Stimulated activated naive CD8-positive, alpha-beta T cell treated with anti-CD3 and anti-CD28 coated beads, Interleukin-15, Interleukin-2, amounts not matched to agents 100 ng/mL and 50 ng/mL, for 24 hours (primary cell): ENCODE measurements at regions not wholly inside any gene's neighbourhood (a gene's known extent, or its start where the extent isn't known, plus 50 kb on each side); places are given as distances from the start of the nearest gene placed in this dataset.

Experiments used
- H3K27ac Mint-ChIP-seq: one replicate; pipeline ENCODE4 v1.8.0; 2021; ENCODE audit warnings: mild to moderate bottlenecking, mixed read lengths
- H3K27me3 Mint-ChIP-seq: one replicate; pipeline ENCODE4 v1.8.0; 2021; ENCODE audit warnings: mixed read lengths
- H3K36me3 Mint-ChIP-seq: one replicate; pipeline ENCODE4 v1.8.0; 2021; ENCODE audit warnings: low read depth, mixed read lengths
- H3K4me1 Mint-ChIP-seq: one replicate; pipeline ENCODE4 v1.8.0; 2021; ENCODE audit warnings: low read depth, mixed read lengths
- H3K4me3 Mint-ChIP-seq: one replicate; pipeline ENCODE4 v1.8.0; 2021; ENCODE audit warnings: mild to moderate bottlenecking, mixed read lengths
- H3K9me3 Mint-ChIP-seq: one replicate; pipeline ENCODE4 v1.8.0; 2021; ENCODE audit warnings: mixed read lengths

DNA sequence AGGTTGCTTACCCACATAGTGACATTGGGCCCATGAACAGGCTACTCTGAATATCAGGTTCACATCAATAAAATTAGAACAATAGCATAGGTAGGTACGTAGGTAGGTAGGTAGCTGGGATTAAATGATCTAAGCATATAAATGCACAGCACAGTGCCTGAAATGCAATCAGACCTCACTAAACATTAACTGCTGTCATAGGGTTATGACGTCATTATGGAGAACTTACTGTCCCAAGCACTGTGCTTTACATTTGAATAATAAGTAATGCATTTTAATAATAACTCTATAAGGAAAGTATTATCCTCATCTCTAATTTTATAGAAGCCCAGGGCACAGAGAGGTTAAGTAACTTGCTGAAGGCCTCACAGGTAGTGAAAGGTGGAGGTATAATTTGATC is 112.5 kb downstream of the RPS24 start:
- no peaks in the 10 kb centered on the region for H3K9me3 Mint-ChIP-seq
- H3K4me3 Mint-ChIP-seq = no peak overlapping the region
- no peaks in the 10 kb centered on the region for H3K4me1 Mint-ChIP-seq
- H3K27me3 Mint-ChIP-seq = peaks cover 5% of the 10 kb centered on the region
- H3K27ac Mint-ChIP-seq = no peak overlapping the region
- no peaks in the 10 kb centered on the region for H3K36me3 Mint-ChIP-seq

DNA sequence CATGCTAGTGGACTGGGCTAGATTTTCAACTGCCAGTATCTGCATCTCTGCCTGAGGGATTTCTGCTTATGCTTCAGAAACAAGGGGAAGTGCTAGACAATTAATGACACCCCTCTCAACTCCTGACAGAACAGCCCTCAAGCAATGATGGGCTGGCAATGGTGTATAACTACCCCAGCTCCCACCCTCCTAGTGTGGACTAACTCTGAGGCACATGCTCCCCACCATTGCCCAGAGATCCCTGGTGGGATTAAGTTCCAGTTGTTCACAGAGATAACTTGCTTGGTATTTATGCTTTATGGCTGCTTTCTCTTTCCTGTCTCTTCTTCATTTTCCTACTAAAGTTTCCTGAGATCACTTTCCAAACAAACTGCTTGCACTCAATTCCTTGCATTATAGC is 113.5 kb downstream of the RPS24 start:
- Mint-ChIP-seq H3K36me3 (no peaks in the 10 kb centered on the region), H3K27ac (no peak overlapping the region), H3K9me3 (no peaks in the 10 kb centered on the region), H3K27me3 (peaks cover 5% of the 10 kb centered on the region), H3K4me1 (no peaks in the 10 kb centered on the region), H3K4me3 (no peak overlapping the region)

GRCh38 chr10:78148216-78148960 is 114.7 kb downstream of the RPS24 start:
- H3K36me3 Mint-ChIP-seq = no peaks in the 10 kb centered on the region
- no peaks in the 10 kb centered on the region for H3K27me3 Mint-ChIP-seq

DNA sequence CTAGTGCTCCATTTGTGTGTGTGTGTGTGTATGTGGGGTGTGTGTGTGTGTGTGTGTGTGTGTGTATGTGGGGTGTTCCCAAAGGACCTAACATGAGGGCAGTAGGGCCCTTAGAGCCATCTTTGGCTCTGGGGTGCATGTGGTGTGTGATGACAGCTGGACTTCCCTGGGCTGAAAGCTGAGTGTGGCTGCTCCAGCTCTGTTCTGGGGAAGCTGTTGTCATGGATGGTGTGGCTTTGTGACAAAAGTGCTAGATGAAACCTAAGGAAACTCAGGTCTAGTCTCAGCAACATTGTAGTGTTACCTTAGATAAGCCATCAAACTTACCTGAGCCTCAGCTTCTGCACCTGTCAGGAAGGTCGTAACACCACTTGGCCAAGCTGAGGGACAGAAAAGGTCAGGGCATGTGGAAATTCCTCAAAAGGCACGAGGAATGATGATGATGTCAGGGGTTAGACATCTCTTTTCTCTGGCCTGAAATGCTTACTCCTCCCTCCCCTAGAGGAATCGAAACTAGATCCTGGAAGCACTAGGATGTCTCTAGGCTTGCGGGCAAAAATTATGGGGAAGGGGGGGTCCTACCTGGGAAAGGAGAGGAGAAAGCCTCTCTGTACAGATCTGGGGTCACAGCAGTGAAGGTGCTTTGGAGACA is 115.4 kb downstream of the RPS24 start:
- Mint-ChIP-seq H3K4me3 (no peak overlapping the region), H3K4me1 (no peaks in the 10 kb centered on the region), H3K27ac (no peak overlapping the region), H3K27me3 (no peaks in the 10 kb centered on the region), H3K9me3 (no peaks in the 10 kb centered on the region), H3K36me3 (no peaks in the 10 kb centered on the region)

More at GRCh38 chr10:78148216-78148960, 114.7 kb downstream of the RPS24 start:
- no peaks in the 10 kb centered on the region for H3K9me3 Mint-ChIP-seq
- no peaks in the 10 kb centered on the region for H3K4me1 Mint-ChIP-seq
- H3K27ac Mint-ChIP-seq = no peak overlapping the region
- no peak overlapping the region for H3K4me3 Mint-ChIP-seq

GRCh38 chr10:78150756-78151155 is 117.1 kb downstream of the RPS24 start:
- Mint-ChIP-seq H3K27ac (no peak overlapping the region), H3K4me3 (no peak overlapping the region), H3K4me1 (no peaks in the 10 kb centered on the region), H3K9me3 (no peaks in the 10 kb centered on the region), H3K27me3 (no peaks in the 10 kb centered on the region), H3K36me3 (no peaks in the 10 kb centered on the region)

- Mint-ChIP-seq H3K9me3 (no peaks in the 10 kb centered on the region), H3K4me3 (no peak overlapping the region), H3K36me3 (no peaks in the 10 kb centered on the region), H3K27ac (no peak overlapping the region), H3K27me3 (no peaks in the 10 kb centered on the region), H3K4me1 (no peaks in the 10 kb centered on the region)
Measured at GRCh38 chr10:78155722-78156121, 122.1 kb downstream of the RPS24 start.

GRCh38 chr10:78160591-78160990 is 126.9 kb downstream of the RPS24 start:
- H3K4me3 Mint-ChIP-seq = no peak overlapping the region
- no peaks in the 10 kb centered on the region for H3K36me3 Mint-ChIP-seq
- H3K27me3 Mint-ChIP-seq = no peaks in the 10 kb centered on the region
- H3K9me3 Mint-ChIP-seq = peaks cover 4% of the 10 kb centered on the region
- no peak overlapping the region for H3K27ac Mint-ChIP-seq
- no peaks in the 10 kb centered on the region for H3K4me1 Mint-ChIP-seq

DNA sequence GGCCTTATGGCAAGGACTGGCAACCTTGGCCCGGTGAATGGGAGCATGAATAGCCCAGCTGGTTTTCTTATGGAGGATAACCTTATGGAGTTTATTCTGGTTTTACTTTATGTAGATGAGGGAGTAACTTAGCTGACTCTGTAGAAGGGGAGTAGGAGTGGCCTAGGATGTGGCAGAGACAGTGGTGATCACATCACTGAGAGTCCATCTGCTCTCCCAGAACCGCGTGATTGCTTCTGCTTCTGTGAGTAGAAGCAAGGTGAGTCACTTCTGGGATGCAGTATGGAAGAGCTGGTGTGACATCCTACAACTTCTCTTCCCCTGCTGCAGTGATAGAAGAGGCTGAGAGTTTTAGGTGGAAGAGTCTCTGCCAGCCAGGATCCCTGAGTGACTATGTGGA is 129.2 kb downstream of the RPS24 start:
- Mint-ChIP-seq H3K9me3 (peaks cover 4% of the 10 kb centered on the region), H3K36me3 (no peaks in the 10 kb centered on the region), H3K4me1 (no peaks in the 10 kb centered on the region), H3K27me3 (no peaks in the 10 kb centered on the region), H3K4me3 (no peak overlapping the region), H3K27ac (no peak overlapping the region)

- Mint-ChIP-seq H3K4me3 (no peak overlapping the region), H3K36me3 (no peaks in the 10 kb centered on the region), H3K9me3 (peaks cover 4% of the 10 kb centered on the region), H3K27me3 (no peaks in the 10 kb centered on the region), H3K27ac (no peak overlapping the region), H3K4me1 (no peaks in the 10 kb centered on the region)
Measured at GRCh38 chr10:78164702-78165101, 131.0 kb downstream of the RPS24 start.

- no peak overlapping the region for H3K4me3 Mint-ChIP-seq
- no peaks in the 10 kb centered on the region for H3K27me3 Mint-ChIP-seq
- no peaks in the 10 kb centered on the region for H3K4me1 Mint-ChIP-seq
- H3K36me3 Mint-ChIP-seq = no peaks in the 10 kb centered on the region
- H3K27ac Mint-ChIP-seq = no peak overlapping the region
- peaks cover 4% of the 10 kb centered on the region for H3K9me3 Mint-ChIP-seq
Measured at GRCh38 chr10:78165172-78165571, 131.5 kb downstream of the RPS24 start.

DNA sequence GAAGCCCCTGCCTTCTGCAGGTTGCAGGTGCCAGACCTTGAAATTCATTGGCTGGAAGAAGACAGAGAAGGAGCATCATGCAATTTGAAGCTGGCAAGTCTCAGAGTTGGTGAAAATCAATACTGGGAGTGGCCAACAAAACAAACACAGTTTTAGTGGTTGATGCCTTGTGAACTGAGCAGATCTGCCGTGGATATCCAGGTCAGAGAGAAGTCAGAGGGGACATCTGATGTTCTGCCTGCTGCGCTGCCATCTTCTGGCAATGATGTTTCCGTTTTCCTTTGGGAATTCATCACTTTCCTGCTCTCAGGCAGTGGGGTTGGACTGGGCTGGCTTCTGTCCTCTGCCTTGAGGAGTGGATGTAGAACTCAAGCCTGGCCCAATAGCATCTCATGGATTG is 132.0 kb downstream of the RPS24 start:
- Mint-ChIP-seq H3K36me3 (no peaks in the 10 kb centered on the region), H3K4me3 (no peak overlapping the region), H3K4me1 (no peaks in the 10 kb centered on the region), H3K27me3 (no peaks in the 10 kb centered on the region), H3K9me3 (peaks cover 4% of the 10 kb centered on the region), H3K27ac (no peak overlapping the region)

DNA sequence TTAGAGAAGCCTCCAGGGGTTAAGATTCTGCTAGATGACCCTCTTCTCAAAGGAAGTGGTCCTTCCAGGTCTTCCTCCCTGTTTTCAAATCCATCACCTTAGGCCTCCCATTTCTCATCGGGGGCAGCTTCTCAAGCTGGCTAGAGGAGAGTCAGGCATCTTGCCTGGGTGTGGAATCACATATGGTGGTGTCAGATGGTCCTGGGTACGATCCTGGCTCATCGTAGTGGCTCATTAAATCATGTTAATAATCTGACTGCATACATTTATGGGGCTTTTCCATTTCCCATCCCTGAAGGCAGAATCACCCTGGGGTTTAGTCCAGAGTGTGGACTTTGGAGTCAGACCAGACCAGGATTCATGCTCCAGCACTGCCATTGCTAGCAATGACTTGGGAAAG is 132.6 kb downstream of the RPS24 start:
- Mint-ChIP-seq H3K4me3 (no peak overlapping the region), H3K27me3 (no peaks in the 10 kb centered on the region), H3K9me3 (peaks cover 4% of the 10 kb centered on the region), H3K4me1 (no peaks in the 10 kb centered on the region), H3K27ac (no peak overlapping the region), H3K36me3 (no peaks in the 10 kb centered on the region)

- H3K27me3 Mint-ChIP-seq = no peaks in the 10 kb centered on the region
- no peak overlapping the region for H3K4me3 Mint-ChIP-seq
- no peak overlapping the region for H3K27ac Mint-ChIP-seq
- no peaks in the 10 kb centered on the region for H3K36me3 Mint-ChIP-seq
- H3K9me3 Mint-ChIP-seq = no peaks in the 10 kb centered on the region
- no peaks in the 10 kb centered on the region for H3K4me1 Mint-ChIP-seq
Measured at GRCh38 chr10:78169214-78169613, 135.6 kb downstream of the RPS24 start.

DNA sequence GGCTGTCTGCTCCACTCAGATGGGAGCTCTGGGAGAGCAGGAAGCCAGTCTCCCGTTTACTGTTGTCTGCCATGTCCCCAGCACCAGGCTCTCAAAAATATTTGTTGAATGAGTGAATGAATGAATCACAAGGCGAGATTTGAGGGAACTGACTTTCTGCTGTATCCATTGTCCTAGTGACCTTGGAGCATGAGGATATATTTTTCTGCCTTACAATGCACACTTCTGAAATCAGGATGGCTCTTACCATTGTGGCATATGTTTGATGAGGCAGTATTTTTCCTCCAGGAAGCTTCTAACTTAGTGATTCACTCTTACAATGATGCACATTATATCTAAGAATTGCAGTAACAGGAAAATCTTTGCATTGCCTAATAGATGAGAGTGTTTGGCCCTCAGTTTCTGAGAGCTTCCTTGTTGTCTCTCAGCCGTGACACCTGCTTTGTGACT is 136.4 kb downstream of the RPS24 start:
- no peaks in the 10 kb centered on the region for H3K9me3 Mint-ChIP-seq
- H3K4me3 Mint-ChIP-seq = no peak overlapping the region
- no peaks in the 10 kb centered on the region for H3K36me3 Mint-ChIP-seq
- no peaks in the 10 kb centered on the region for H3K27me3 Mint-ChIP-seq
- no peaks in the 10 kb centered on the region for H3K4me1 Mint-ChIP-seq
- no peak overlapping the region for H3K27ac Mint-ChIP-seq

- H3K9me3 Mint-ChIP-seq = no peaks in the 10 kb centered on the region
- H3K4me1 Mint-ChIP-seq = no peaks in the 10 kb centered on the region
- H3K27me3 Mint-ChIP-seq = no peaks in the 10 kb centered on the region
- no peaks in the 10 kb centered on the region for H3K36me3 Mint-ChIP-seq
- no peak overlapping the region for H3K4me3 Mint-ChIP-seq
- H3K27ac Mint-ChIP-seq = no peak overlapping the region
Measured at GRCh38 chr10:78171633-78172400, 138.2 kb downstream of the RPS24 start.
